HG03558 (cell line): ENCODE measurements at regions not wholly inside any gene's neighbourhood (a gene's known extent, or its start where the extent isn't known, plus 50 kb on each side); places are given as distances from the start of the nearest gene placed in this dataset.
"Not testable (repeated sequence)": the region's sequence is repeated elsewhere in the genome, so short reads cannot be mapped to it uniquely, and the experiment has no call there.

Experiments
- ATAC-seq: cut with Tn5 transposase; IDR thresholded peaks from one replicate; pipeline ENCODE4 v1.9.1; 2021; ENCODE audit warnings: moderate number of reproducible peaks; ENCODE audit not compliant: unreplicated experiment; ENCODE audit errors: extremely low read depth

- ATAC-seq: not testable (repeated sequence)
Measured at GRCh38 chr4:170166193-170166592, 76.4 kb upstream of the AADAT start.

DNA sequence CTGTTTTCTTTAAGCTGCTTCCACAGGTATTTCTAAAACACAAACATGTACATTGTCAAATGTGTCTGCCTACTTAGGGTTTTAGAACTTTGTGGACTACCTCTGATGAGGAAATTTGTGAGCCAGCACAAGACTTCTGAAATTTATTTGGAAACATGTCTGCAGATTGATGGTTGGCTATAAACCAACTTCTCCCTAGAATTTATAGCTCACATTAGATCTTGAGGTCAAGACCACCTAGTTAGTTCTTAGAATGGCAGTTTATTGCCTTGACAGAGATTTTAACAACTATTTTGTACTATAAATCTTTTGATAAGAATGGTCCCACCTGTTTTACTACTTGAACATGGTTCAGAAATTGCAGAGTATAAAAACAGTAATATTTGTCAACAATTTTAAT, 72.7 kb upstream of the AADAT start:
- no peak for ATAC-seq

DNA sequence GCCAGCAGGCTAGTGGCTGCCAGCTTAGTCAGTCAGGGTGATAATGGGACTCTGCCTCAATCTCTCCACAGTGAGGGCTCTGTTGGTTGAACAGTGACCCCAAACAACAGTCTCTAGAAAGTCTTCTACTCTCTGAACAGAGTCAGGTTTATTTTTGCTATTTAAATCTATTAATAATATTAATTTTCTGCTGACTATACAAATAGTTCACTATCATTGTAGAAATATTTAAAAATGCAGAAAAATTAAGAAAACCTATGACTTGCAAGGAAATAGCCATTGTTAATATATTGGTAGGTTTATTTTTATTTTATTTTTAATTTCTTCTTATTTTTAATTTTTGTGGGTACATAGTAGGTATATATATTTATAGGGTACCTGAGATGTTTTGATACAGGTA, 67.9 kb upstream of the AADAT start:
- no peak for ATAC-seq

GRCh38 chr4:170145120-170145519, 55.4 kb upstream of the AADAT start:
- ATAC-seq: no peak

GRCh38 chr4:170139764-170140163, 50.0 kb upstream of the AADAT start:
- ATAC-seq: no peak
